CD8-positive, alpha-beta memory T cell (primary cell): ENCODE measurements at regions not wholly inside any gene's neighbourhood (a gene's known extent, or its start where the extent isn't known, plus 50 kb on each side); places are given as distances from the start of the nearest gene placed in this dataset.
A peak's percentile ranks its signal among the peaks of the same experiment; 100 is the strongest.

Experiments
- CTCF ChIA-PET: fragments of 350-600 bp; sonication (Branson Sonifier 250); formaldehyde crosslinking; loops from one replicate; lab custom pipeline; 2021; ENCODE audit warnings: antibody characterized with exemption; lab: Charles Lee
- POLR2A ChIA-PET: fragments of 350-600 bp; sonication (Branson Sonifier 250); formaldehyde crosslinking; loops from one replicate; lab custom pipeline; 2021; ENCODE audit warnings: antibody characterized with exemption; lab: Charles Lee
- DNase-seq, 5 donors: peaks; one replicate each; pipeline versions ENCODE4 v3.0.0 to v3.0.0-alpha.2; 2020 to 2022; ENCODE audit warnings: mixed read lengths in 1 of 5
- H3K27ac ChIP-seq: one replicate; pipeline ENCODE4 v1.7.0; 2013; ENCODE audit warnings: low read depth, mild to moderate bottlenecking, low read length, moderate library complexity
- H3K27me3 ChIP-seq: 2 replicates; pipeline ENCODE4 v1.7.0; 2013; ENCODE audit warnings: low read length, mild to moderate bottlenecking; ENCODE audit not compliant: insufficient read depth, poor library complexity, severe bottlenecking
- H3K36me3 ChIP-seq: 2 replicates; pipeline ENCODE4 v1.7.0; 2013; ENCODE audit warnings: mild to moderate bottlenecking, low read length, moderate library complexity; ENCODE audit not compliant: insufficient read depth
- H3K4me1 ChIP-seq: 2 replicates; pipeline ENCODE4 v1.7.0; 2013; ENCODE audit warnings: mild to moderate bottlenecking, low read length, moderate library complexity; ENCODE audit not compliant: insufficient read depth
- H3K4me3 ChIP-seq: 2 replicates; pipeline ENCODE4 v1.7.0; 2013; ENCODE audit warnings: mild to moderate bottlenecking, low read length
- H3K9me3 ChIP-seq: 2 replicates; pipeline ENCODE4 v1.7.0; 2013; ENCODE audit warnings: mild to moderate bottlenecking, low read length
- H3K27ac Mint-ChIP-seq, 8 donors: one replicate each; pipeline ENCODE4 v1.8.0; 2020 to 2021; ENCODE audit warnings: mixed read lengths in 8 of 8, mild to moderate bottlenecking in 6 of 8, inconsistent platforms in 3 of 8, moderate library complexity in 3 of 8
- H3K27me3 Mint-ChIP-seq, 2 donors: one replicate each; pipeline ENCODE4 v1.8.0; 2020 to 2021; ENCODE audit warnings: mixed read lengths in 2 of 2, mild to moderate bottlenecking in 1 of 2, moderate library complexity in 1 of 2
- H3K36me3 Mint-ChIP-seq, 3 donors: one replicate each; pipeline ENCODE4 v1.8.0; 2020 to 2021; ENCODE audit warnings: mixed read lengths in 3 of 3, inconsistent platforms in 1 of 3, mild to moderate bottlenecking in 1 of 3
- H3K4me1 Mint-ChIP-seq, 3 donors: one replicate each; pipeline ENCODE4 v1.8.0; 2020 to 2021; ENCODE audit warnings: mixed read lengths in 3 of 3, inconsistent platforms in 1 of 3, mild to moderate bottlenecking in 1 of 3
- H3K4me3 Mint-ChIP-seq, 7 donors: one replicate each; pipeline ENCODE4 v1.8.0; 2020 to 2021; ENCODE audit warnings: mixed read lengths in 7 of 7, mild to moderate bottlenecking in 6 of 7, moderate library complexity in 4 of 7, inconsistent platforms in 2 of 7
- H3K9me3 Mint-ChIP-seq, 5 donors: one replicate each; pipeline ENCODE4 v1.8.0; 2020 to 2022; ENCODE audit warnings: mixed read lengths in 5 of 5, mild to moderate bottlenecking in 3 of 5, moderate library complexity in 2 of 5, inconsistent platforms in 1 of 5

GRCh38 chr2:121818546-121818945 is 63.1 kb downstream of the TSN start:
- CTCF ChIA-PET = interaction anchor here (0.6 kb wide), 1 partner anchor 9 kb away, joined by 3 read pairs; no protein-coding TSS in a partner anchor
- Histone ChIP-seq H3K27ac (no peak overlapping the region), H3K4me1 (no peaks in the 10 kb centered on the region), H3K36me3 (no peaks in the 10 kb centered on the region), H3K4me3 (no peak overlapping the region), H3K9me3 (no peaks in the 10 kb centered on the region), H3K27me3 (no peaks in the 10 kb centered on the region)
- Mint-ChIP-seq H3K4me3 (no peak overlapping the region), H3K27me3 (peaks cover 16 to 34% of the 10 kb centered on the region in 2 donors), H3K27ac (no peak overlapping the region), H3K4me1 (no peaks in the 10 kb centered on the region), H3K9me3 (no peaks in the 10 kb centered on the region), H3K36me3 (no peaks in the 10 kb centered on the region)
- DNase-seq = no peak
- POLR2A ChIA-PET = no interaction called here

- POLR2A ChIA-PET = no interaction called here
- H3K27ac ChIP-seq = no peak overlapping the region
- Mint-ChIP-seq H3K4me1 (no peaks in the 10 kb centered on the region), H3K9me3 (no peaks in the 10 kb centered on the region), H3K27me3 (peaks cover 15 to 35% of the 10 kb centered on the region in 2 donors), H3K27ac (no peak overlapping the region), H3K4me3 (no peak overlapping the region), H3K36me3 (no peaks in the 10 kb centered on the region)
- CTCF ChIA-PET = no interaction called here
- no peaks in the 10 kb centered on the region for H3K9me3 ChIP-seq
- DNase-seq = no peak
- no peak overlapping the region for H3K4me3 ChIP-seq
- H3K36me3 ChIP-seq = no peaks in the 10 kb centered on the region
- H3K4me1 ChIP-seq = no peaks in the 10 kb centered on the region
- H3K27me3 ChIP-seq = no peaks in the 10 kb centered on the region
Measured at GRCh38 chr2:121819846-121820245, 64.4 kb downstream of the TSN start.

- no peaks in the 10 kb centered on the region for H3K36me3 ChIP-seq
- peaks cover 14 to 35% of the 10 kb centered on the region in 2 donors for H3K27me3 Mint-ChIP-seq
Measured at GRCh38 chr2:121821476-121822158, 66.2 kb downstream of the TSN start.

GRCh38 chr2:121824264-121824663 is 68.8 kb downstream of the TSN start:
- H3K4me3 Mint-ChIP-seq = no peak overlapping the region
- H3K36me3 Mint-ChIP-seq = no peaks in the 10 kb centered on the region
- no peak overlapping the region for H3K27ac ChIP-seq
- H3K36me3 ChIP-seq = no peaks in the 10 kb centered on the region
- no peak overlapping the region for H3K27ac Mint-ChIP-seq
- CTCF ChIA-PET = no interaction called here
- no peaks in the 10 kb centered on the region for H3K9me3 ChIP-seq
- no peaks in the 10 kb centered on the region for H3K27me3 ChIP-seq
- H3K4me1 ChIP-seq = no peaks in the 10 kb centered on the region
- POLR2A ChIA-PET = no interaction called here
- H3K4me1 Mint-ChIP-seq = peaks cover 0 to 4% (median 0%) of the 10 kb centered on the region in 3 donors
- no peak overlapping the region for H3K4me3 ChIP-seq
- H3K27me3 Mint-ChIP-seq = peaks cover 6 to 20% of the 10 kb centered on the region in 2 donors
- H3K9me3 Mint-ChIP-seq = no peaks in the 10 kb centered on the region
- DNase-seq = no peak

More at GRCh38 chr2:121821476-121822158, 66.2 kb downstream of the TSN start:
- H3K4me1 ChIP-seq = no peaks in the 10 kb centered on the region
- peaks cover 0 to 4% (median 0%) of the 10 kb centered on the region in 3 donors for H3K4me1 Mint-ChIP-seq
- DNase-seq = no peak
- H3K27ac Mint-ChIP-seq = no peak overlapping the region
- H3K9me3 ChIP-seq = no peaks in the 10 kb centered on the region
- H3K9me3 Mint-ChIP-seq = no peaks in the 10 kb centered on the region
- ChIA-PET CTCF (interaction anchor here (1.3 kb wide), 1 partner anchor 10 kb away, joined by 4 read pairs; no protein-coding TSS in a partner anchor), POLR2A (no interaction called here)
- H3K4me3 Mint-ChIP-seq = no peak overlapping the region
- H3K27ac ChIP-seq = no peak overlapping the region
- H3K4me3 ChIP-seq = no peak overlapping the region
- H3K36me3 Mint-ChIP-seq = no peaks in the 10 kb centered on the region
- H3K27me3 ChIP-seq = no peaks in the 10 kb centered on the region

GRCh38 chr2:121825003-121825950 is 69.8 kb downstream of the TSN start:
- ChIA-PET POLR2A (no interaction called here), CTCF (no interaction called here)
- no peaks in the 10 kb centered on the region for H3K4me1 ChIP-seq
- DNase-seq = no peak
- no peaks in the 10 kb centered on the region for H3K36me3 ChIP-seq
- H3K4me3 Mint-ChIP-seq = peak overlapping the region in 1 of 7 donors; percentile 7
- H3K4me3 ChIP-seq = no peak overlapping the region
- H3K27ac ChIP-seq = no peak overlapping the region
- H3K9me3 Mint-ChIP-seq = no peaks in the 10 kb centered on the region
- H3K9me3 ChIP-seq = no peaks in the 10 kb centered on the region
- no peaks in the 10 kb centered on the region for H3K27me3 ChIP-seq
- peaks cover 0 to 4% (median 0%) of the 10 kb centered on the region in 3 donors for H3K4me1 Mint-ChIP-seq
- H3K36me3 Mint-ChIP-seq = no peaks in the 10 kb centered on the region
- H3K27me3 Mint-ChIP-seq = peaks cover 5 to 13% of the 10 kb centered on the region in 2 donors
- no peak overlapping the region for H3K27ac Mint-ChIP-seq

- H3K27me3 Mint-ChIP-seq = peaks cover 5 to 12% of the 10 kb centered on the region in 2 donors
- Histone ChIP-seq H3K4me3 (no peak overlapping the region), H3K27ac (no peak overlapping the region), H3K4me1 (no peaks in the 10 kb centered on the region), H3K36me3 (no peaks in the 10 kb centered on the region), H3K27me3 (no peaks in the 10 kb centered on the region), H3K9me3 (no peaks in the 10 kb centered on the region)
- ChIA-PET CTCF (no interaction called here), POLR2A (no interaction called here)
- H3K4me3 Mint-ChIP-seq = no peak overlapping the region
- H3K36me3 Mint-ChIP-seq = no peaks in the 10 kb centered on the region
- no peak overlapping the region for H3K27ac Mint-ChIP-seq
- no peaks in the 10 kb centered on the region for H3K9me3 Mint-ChIP-seq
- DNase-seq = no peak
- H3K4me1 Mint-ChIP-seq = peaks cover 0 to 4% (median 0%) of the 10 kb centered on the region in 3 donors
Measured at GRCh38 chr2:121826036-121826435, 70.6 kb downstream of the TSN start.

- no peaks in the 10 kb centered on the region for H3K27me3 ChIP-seq
Measured at GRCh38 chr2:121828281-121828731, 72.9 kb downstream of the TSN start.

GRCh38 chr2:121830809-121831208 is 75.4 kb downstream of the TSN start:
- POLR2A ChIA-PET = no interaction called here

More at GRCh38 chr2:121828281-121828731, 72.9 kb downstream of the TSN start:
- Histone ChIP-seq H3K4me1 (no peaks in the 10 kb centered on the region), H3K36me3 (no peaks in the 10 kb centered on the region), H3K9me3 (no peaks in the 10 kb centered on the region), H3K27ac (no peak overlapping the region), H3K4me3 (no peak overlapping the region)
- no peak for DNase-seq
- ChIA-PET POLR2A (no interaction called here), CTCF (no interaction called here)
- H3K9me3 Mint-ChIP-seq = no peaks in the 10 kb centered on the region
- H3K36me3 Mint-ChIP-seq = no peaks in the 10 kb centered on the region
- H3K4me1 Mint-ChIP-seq = peaks cover 0 to 4% (median 0%) of the 10 kb centered on the region in 3 donors
- no peak overlapping the region for H3K4me3 Mint-ChIP-seq
- peaks cover 7 to 16% of the 10 kb centered on the region in 2 donors for H3K27me3 Mint-ChIP-seq
- H3K27ac Mint-ChIP-seq = no peak overlapping the region

More at GRCh38 chr2:121830809-121831208, 75.4 kb downstream of the TSN start:
- H3K4me3 Mint-ChIP-seq = no peak overlapping the region
- no peaks in the 10 kb centered on the region for H3K9me3 Mint-ChIP-seq
- no peak overlapping the region for H3K27ac Mint-ChIP-seq
- no peak overlapping the region for H3K27ac ChIP-seq
- no peaks in the 10 kb centered on the region for H3K36me3 Mint-ChIP-seq
- no peaks in the 10 kb centered on the region for H3K36me3 ChIP-seq
- no peak for DNase-seq
- no peak overlapping the region for H3K4me3 ChIP-seq
- peaks cover 0 to under 1% (median 0%) of the 10 kb centered on the region in 3 donors for H3K4me1 Mint-ChIP-seq
- CTCF ChIA-PET = no interaction called here
- H3K9me3 ChIP-seq = no peaks in the 10 kb centered on the region
- no peaks in the 10 kb centered on the region for H3K4me1 ChIP-seq
- H3K27me3 ChIP-seq = no peaks in the 10 kb centered on the region
- peaks cover 5 to 9% of the 10 kb centered on the region in 2 donors for H3K27me3 Mint-ChIP-seq
